Pancreas (tissue), 10 donors: ENCODE measurements at regions not wholly inside any gene's neighbourhood (a gene's known extent, or its start where the extent isn't known, plus 50 kb on each side); places are given as distances from the start of the nearest gene placed in this dataset.

ENCODE experiments used
- ATAC-seq, 4 donors: fragments of 200-7000 bp; cut with Tn5 transposase; one replicate each; pipeline versions ENCODE4 v1.8.0 to v1.9.1; 2020; ENCODE audit warnings: mild to moderate bottlenecking in 4 of 4, moderate library complexity in 4 of 4
- DNase-seq, 6 donors: peaks; one replicate each; pipeline ENCODE4 v3.0.0-alpha.2; 2020
- FAIRE-seq: peaks from 2 replicates; lab custom pipeline; 2012; peaks lifted over from hg19 to GRCh38; lab: Jason Lieb, UNC
- H3K27ac ChIP-seq, 4 donors: fragments of 200-600 bp; sonication (generic); 1 replicate in 3 of 4; 2 replicates in 1 of 4; pipeline versions ENCODE4 v1.5.0 to v1.8.0; 2020
- H3K27me3 ChIP-seq, 4 donors: fragments of 200-600 bp; one replicate each; pipeline ENCODE4 v1.8.0; 2021
- H3K36me3 ChIP-seq, 3 donors: fragments of 200-600 bp; sonication (generic) in 1 of 3; one replicate each; pipeline versions ENCODE4 v1.5.0 to v1.8.0; 2020 to 2021
- H3K4me1 ChIP-seq, 3 donors: fragments of 200-600 bp; one replicate each; pipeline ENCODE4 v1.8.0; 2021
- H3K4me3 ChIP-seq, 4 donors: fragments of 200-600 bp; sonication (generic) in 2 of 4; one replicate each; pipeline versions ENCODE4 v1.5.0 to v1.8.0; 2020 to 2021
- H3K9me3 ChIP-seq, 4 donors: fragments of 200-600 bp; one replicate each; pipeline ENCODE4 v1.8.0; 2021
- CTCF ChIP-seq, 4 donors: fragments of 200-600 bp; sonication (generic) in 3 of 4; IDR thresholded peaks; one replicate each; pipeline versions ENCODE4 v1.5.0 to v1.8.0; 2021; ENCODE audit warnings: antibody characterized with exemption in 4 of 4
- WGBS, 2 donors: extraction: QIAGEN DNeasy Blood & Tissue Kit; methylation state at CpG; one replicate each; pipeline ENCODE4 v1.1.7; 2013; 5-methylcytosine and 5-hydroxymethylcytosine counted together
- intact Hi-C, 3 donors: fragments of 100-400 bp; cut with DNase I; formaldehyde crosslinking; loops; one replicate each; pipeline versions ENCODE4 v1.11.1 to v1.14.2; 2022
- donor health status: healthy with polysubstance abuse.
- donor health status: DM: no; HTN: no; CAD: no; lungs with moderate emphysema.
- donor health status: DM: no; HTN: no; CAD: no.
- donor health status: control.
- donor health status: control.
- donor health status: Bipolar disorder and iron deficiency.
- donor health status: DM: yes; HTN: yes; CAD: no.
- donor health status: DM: no; HTN: no; CAD: no.
- donor health status: DM: no; HTN: no; CAD: no.
- donor health status: DM: yes; HTN: yes; CAD: no.

GRCh38 chr3:28099296-28099695, 142.1 kb upstream of the CMC1 start:
- intact Hi-C loops: no loop called here
- Histone ChIP-seq H3K4me1 (no peaks in the 10 kb centered on the region), H3K4me3 (no peak overlapping the region), H3K27ac (no peak overlapping the region), H3K36me3 (no peaks in the 10 kb centered on the region), H3K9me3 (no peaks in the 10 kb centered on the region), H3K27me3 (no peaks in the 10 kb centered on the region)
- ATAC-seq: no peak
- no peak for FAIRE-seq
- no peak for TF ChIP-seq CTCF (IDR thresholded peaks at IDR 0.05)
- WGBS, 2 donors: 84 to 94% methylated on average over 2 of the region's 2 CpGs
- no peak for DNase-seq

- WGBS, 2 donors: 9 to 17% methylated on average over 1 of the region's 1 CpG
- no peak for ATAC-seq
Measured at GRCh38 chr3:28101705-28102104, 139.7 kb upstream of the CMC1 start.

GRCh38 chr3:28103861-28104260, 137.6 kb upstream of the CMC1 start:
- FAIRE-seq (no peak), ATAC-seq (no peak)
- intact Hi-C loops: no loop called here

More at GRCh38 chr3:28101705-28102104, 139.7 kb upstream of the CMC1 start:
- intact Hi-C loops: no loop called here
- H3K27me3 ChIP-seq: no peaks in the 10 kb centered on the region
- H3K4me3 ChIP-seq: no peak overlapping the region
- H3K36me3 ChIP-seq: no peaks in the 10 kb centered on the region
- FAIRE-seq (no peak), DNase-seq (no peak)
- no peaks in the 10 kb centered on the region for H3K9me3 ChIP-seq
- H3K4me1 ChIP-seq: no peaks in the 10 kb centered on the region
- H3K27ac ChIP-seq: no peak overlapping the region
- no peak for TF ChIP-seq CTCF (IDR thresholded peaks at IDR 0.05)

GRCh38 chr3:28104896-28105534, 136.4 kb upstream of the CMC1 start:
- no peak for ATAC-seq
- DNase-seq: no peak

More at GRCh38 chr3:28103861-28104260, 137.6 kb upstream of the CMC1 start:
- Histone ChIP-seq H3K27me3 (no peaks in the 10 kb centered on the region), H3K27ac (no peak overlapping the region), H3K4me1 (no peaks in the 10 kb centered on the region), H3K4me3 (no peak overlapping the region), H3K36me3 (no peaks in the 10 kb centered on the region), H3K9me3 (no peaks in the 10 kb centered on the region)
- no peak for TF ChIP-seq CTCF (IDR thresholded peaks at IDR 0.05)
- 57 to 67% methylated on average over 3 of the region's 3 CpGs for WGBS, 2 donors
- no peak for DNase-seq

More at GRCh38 chr3:28104896-28105534, 136.4 kb upstream of the CMC1 start:
- Histone ChIP-seq H3K4me1 (no peaks in the 10 kb centered on the region), H3K36me3 (no peaks in the 10 kb centered on the region), H3K4me3 (no peak overlapping the region), H3K27me3 (no peaks in the 10 kb centered on the region), H3K9me3 (no peaks in the 10 kb centered on the region), H3K27ac (no peak overlapping the region)
- WGBS, 2 donors: 80 to 81% methylated on average over 11 of the region's 11 CpGs
- no peak for TF ChIP-seq CTCF (IDR thresholded peaks at IDR 0.05)
- no peak for FAIRE-seq
- intact Hi-C loops: no loop called here
